Ovary (tissue), 3 donors: ENCODE measurements at regions not wholly inside any gene's neighbourhood (a gene's known extent, or its start where the extent isn't known, plus 50 kb on each side); places are given as distances from the start of the nearest gene placed in this dataset.

ENCODE experiments used
- CTCF ChIP-seq, 3 donors: fragments of 450-650 bp in 2 of 3; fragments of 200-600 bp in 1 of 3; IDR thresholded peaks; one replicate each; pipeline versions ENCODE4 v1.5.1 to v1.8.0; 2016 to 2022; ENCODE audit warnings: antibody characterized with exemption in 3 of 3, mild to moderate bottlenecking in 1 of 3
- EP300 ChIP-seq: sonication (generic); formaldehyde crosslinking; IDR thresholded peaks from one replicate; pipeline ENCODE4 v1.6.1; 2017; ENCODE audit warnings: antibody characterized with exemption
- donor health status: DM: no; HTN: no; CAD: no.

- TF ChIP-seq CTCF (IDR thresholded peaks at IDR 0.05), result no peak
- no peak for TF ChIP-seq EP300
Measured at GRCh38 chr10:42940487-42941294, 136.2 kb upstream of the RET start.
